Lower leg skin (tissue), 4 donors: ENCODE measurements at regions not wholly inside any gene's neighbourhood (a gene's known extent, or its start where the extent isn't known, plus 50 kb on each side); places are given as distances from the start of the nearest gene placed in this dataset.

Source experiments
- DNase-seq, 2 donors: peaks; one replicate each; pipeline ENCODE4 v3.0.0-alpha.2; 2019; ENCODE audit warnings: low spot score in 2 of 2
- H3K4me3 ChIP-seq: fragments of 200-600 bp; sonication (generic); 2 replicates; pipeline ENCODE4 v1.5.1; 2017; ENCODE audit warnings: mild to moderate bottlenecking, low read depth; ENCODE audit not compliant: poor library complexity, severe bottlenecking
- POLR2A ChIP-seq, 2 donors: fragments of 450-650 bp; IDR thresholded peaks; one replicate each; pipeline ENCODE4 v1.6.1; 2016 to 2017; ENCODE audit warnings: antibody characterized with exemption in 2 of 2, mild to moderate bottlenecking in 1 of 2, moderate library complexity in 1 of 2
- WGBS, 2 donors: methylation state at CpG; one replicate each; pipeline ENCODE4 v1.1.5; 2018; 5-methylcytosine and 5-hydroxymethylcytosine counted together
- intact Hi-C: fragments of 100-400 bp; cut with DNase I; formaldehyde crosslinking; loops from one replicate; pipeline ENCODE4 v1.15.0; 2023; ENCODE audit warnings: low total_unique reads
- TF ChIP-seq, protein P1 (sequence below), 3 donors: fragments of 450-650 bp; IDR thresholded peaks; one replicate each; pipeline ENCODE4 v1.5.1; 2016; ENCODE audit warnings: antibody characterized with exemption in 3 of 3, mild to moderate bottlenecking in 3 of 3, moderate library complexity in 2 of 3

DNA sequence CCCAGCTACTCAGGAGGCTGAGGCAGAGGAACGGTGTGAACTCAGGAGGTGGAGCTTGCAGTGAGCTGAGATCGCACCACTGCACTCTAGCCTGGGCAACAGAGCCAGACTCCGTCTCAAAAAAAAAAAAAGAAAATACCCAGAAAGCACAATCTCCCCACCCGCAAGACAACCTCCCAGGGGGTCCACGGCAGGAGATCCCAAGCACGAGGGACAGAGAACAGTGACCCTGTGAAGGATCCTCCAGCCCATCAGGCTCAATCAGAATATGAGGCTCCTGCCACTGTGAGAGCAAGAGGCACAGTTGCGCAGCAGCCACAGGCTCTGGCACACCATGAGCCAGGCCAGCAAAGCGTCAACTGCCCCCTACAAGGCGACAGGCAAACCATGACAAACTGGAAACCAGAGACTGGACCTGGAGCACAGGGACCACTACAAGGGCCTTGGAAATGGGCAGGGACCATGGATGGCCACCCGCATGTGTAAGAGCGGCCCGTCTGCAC is 164.8 kb upstream of the GRK3 start:
- 95 to 96% methylated on average over 12 of the region's 12 CpGs for WGBS, 2 donors
- intact Hi-C loops, result no loop called here
- no peak for DNase-seq
- TF ChIP-seq POLR2A (IDR thresholded peaks at IDR 0.05), result no peak
- TF ChIP-seq, protein P1, sequence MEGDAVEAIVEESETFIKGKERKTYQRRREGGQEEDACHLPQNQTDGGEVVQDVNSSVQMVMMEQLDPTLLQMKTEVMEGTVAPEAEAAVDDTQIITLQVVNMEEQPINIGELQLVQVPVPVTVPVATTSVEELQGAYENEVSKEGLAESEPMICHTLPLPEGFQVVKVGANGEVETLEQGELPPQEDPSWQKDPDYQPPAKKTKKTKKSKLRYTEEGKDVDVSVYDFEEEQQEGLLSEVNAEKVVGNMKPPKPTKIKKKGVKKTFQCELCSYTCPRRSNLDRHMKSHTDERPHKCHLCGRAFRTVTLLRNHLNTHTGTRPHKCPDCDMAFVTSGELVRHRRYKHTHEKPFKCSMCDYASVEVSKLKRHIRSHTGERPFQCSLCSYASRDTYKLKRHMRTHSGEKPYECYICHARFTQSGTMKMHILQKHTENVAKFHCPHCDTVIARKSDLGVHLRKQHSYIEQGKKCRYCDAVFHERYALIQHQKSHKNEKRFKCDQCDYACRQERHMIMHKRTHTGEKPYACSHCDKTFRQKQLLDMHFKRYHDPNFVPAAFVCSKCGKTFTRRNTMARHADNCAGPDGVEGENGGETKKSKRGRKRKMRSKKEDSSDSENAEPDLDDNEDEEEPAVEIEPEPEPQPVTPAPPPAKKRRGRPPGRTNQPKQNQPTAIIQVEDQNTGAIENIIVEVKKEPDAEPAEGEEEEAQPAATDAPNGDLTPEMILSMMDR (IDR thresholded peaks at IDR 0.05), result no peak
- H3K4me3 ChIP-seq, result no peak overlapping the region

DNA sequence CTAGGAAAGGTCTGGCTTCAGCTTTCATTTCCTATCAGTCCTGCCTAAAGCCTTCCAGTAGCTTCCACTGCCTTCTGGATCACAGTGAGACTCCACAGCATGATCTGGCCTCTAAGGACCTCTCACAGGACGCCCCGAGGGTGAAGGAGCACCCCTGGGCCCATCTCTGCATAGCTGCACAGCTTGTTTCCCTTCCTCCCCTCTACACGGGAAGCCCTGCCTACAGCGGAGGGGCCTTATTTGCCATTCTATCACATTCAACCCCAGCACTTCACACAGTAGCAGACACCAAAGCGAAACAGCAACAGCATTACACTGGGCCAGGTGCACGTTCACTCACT is 162.3 kb upstream of the GRK3 start:
- DNase-seq, result no peak
- TF ChIP-seq POLR2A (IDR thresholded peaks at IDR 0.05), result no peak
- TF ChIP-seq, protein P1 (IDR thresholded peaks at IDR 0.05), result no peak
- 81 to 97% methylated on average over 6 of the region's 6 CpGs for WGBS, 2 donors
- intact Hi-C loops, result no loop called here
- H3K4me3 ChIP-seq, result no peak overlapping the region

DNA sequence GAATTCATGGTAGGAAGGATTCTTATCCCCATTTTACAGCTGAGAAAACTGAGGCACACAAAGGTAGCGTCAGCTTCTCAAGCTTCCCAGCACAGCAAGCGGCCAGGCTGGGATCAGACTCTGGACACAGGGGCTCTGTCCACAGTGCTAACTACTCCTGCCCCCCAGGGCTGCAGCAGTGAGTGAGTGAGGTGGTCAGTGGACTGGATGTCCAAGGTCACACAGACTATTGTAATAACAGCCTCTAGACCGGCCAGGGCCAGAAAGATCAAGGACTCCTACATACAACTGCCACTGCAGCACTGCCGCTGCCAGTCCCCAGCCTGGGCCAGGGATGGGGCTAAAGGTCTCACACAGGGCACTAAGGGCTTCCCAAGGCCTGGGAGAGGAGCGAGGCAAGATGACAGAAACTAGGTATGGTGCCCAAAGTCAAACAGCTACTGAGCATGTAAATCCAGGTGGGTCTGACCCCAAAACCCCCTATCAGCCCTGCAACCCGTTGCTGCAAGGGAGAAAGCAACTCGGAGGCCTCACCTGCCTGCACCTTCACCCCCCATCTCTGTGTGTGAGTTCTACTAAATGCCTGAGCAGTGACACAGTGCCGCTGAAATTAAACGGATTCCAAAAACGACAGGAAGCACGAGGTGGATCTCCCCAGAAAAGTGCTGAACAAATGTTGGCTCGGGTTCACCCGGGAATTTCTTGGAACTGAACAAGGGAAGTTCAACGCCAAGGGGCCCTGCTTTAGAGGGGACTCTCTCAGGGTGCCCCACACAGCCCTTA is 161.8 kb upstream of the GRK3 start:
- H3K4me3 ChIP-seq, result no peak overlapping the region
- DNase-seq, result no peak
- TF ChIP-seq, protein P1 (IDR thresholded peaks at IDR 0.05), result peak in 1 of 3 donors; percentile 29
- no peak for TF ChIP-seq POLR2A (IDR thresholded peaks at IDR 0.05)
- intact Hi-C loops, result no loop called here
- WGBS, 2 donors, result 45 to 55% methylated on average over 14 of the region's 14 CpGs

DNA sequence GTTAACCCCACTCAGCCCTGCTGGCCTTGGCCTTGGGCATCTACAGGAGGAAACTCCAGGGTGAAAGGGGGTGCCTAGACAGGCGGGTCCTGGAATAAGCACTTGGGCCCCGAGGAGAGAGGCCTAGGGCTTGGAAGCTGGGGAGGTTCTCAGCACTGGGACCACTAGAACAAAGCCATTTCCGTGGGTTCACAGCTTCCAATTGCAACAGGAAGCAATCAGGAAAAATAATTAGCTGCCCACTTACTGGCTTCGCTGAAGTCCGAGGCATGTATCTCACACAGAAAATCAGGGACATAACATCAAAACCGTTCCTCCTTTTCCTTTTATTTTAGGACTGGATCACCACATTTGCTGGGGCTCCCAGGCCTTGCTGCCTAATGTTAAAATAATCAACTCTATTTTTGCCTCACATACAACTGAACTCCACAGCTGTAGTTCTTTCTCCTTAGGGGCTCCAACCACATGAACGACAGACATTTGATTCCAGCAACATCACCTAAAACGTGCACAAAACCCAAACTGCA is 161.1 kb upstream of the GRK3 start:
- intact Hi-C loops, result no loop called here
- no peak for TF ChIP-seq POLR2A (IDR thresholded peaks at IDR 0.05)
- TF ChIP-seq, protein P1 (IDR thresholded peaks at IDR 0.05), result no peak
- no peak overlapping the region for H3K4me3 ChIP-seq
- WGBS, 2 donors, result 30 to 39% methylated on average over 8 of the region's 8 CpGs
- DNase-seq, result no peak

DNA sequence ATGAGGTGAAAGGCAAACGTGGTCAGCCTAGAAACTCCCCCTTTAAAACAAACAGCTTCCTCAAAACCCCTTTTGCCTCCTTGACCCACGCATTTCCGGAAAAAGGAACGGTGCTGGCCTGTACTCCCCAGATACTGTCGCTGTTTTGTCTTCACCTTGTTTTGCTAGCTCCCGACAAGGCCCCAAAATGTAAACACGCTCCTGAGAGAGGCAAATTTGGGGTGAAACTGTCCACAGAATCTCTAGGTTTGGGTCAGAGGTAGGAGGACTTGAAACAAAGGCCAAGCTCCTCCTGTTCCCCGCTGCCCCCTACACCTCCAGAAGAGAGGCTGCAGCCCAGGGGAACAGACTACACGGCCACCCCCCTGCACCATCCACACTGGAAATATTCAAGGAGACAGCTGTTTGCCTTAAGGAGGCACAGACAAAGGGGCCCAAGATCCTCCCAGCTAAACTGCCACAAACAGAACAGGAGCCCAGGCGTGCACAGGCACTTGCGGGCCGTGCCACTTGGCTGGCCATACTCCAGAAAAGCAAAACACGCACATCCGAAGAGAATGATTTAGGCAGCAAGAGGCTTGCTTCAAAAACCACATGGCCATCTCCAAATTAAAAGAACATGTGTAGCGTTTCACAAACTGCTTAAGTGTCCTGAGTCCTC is 160.5 kb upstream of the GRK3 start:
- no peak for DNase-seq
- intact Hi-C loops, result no loop called here
- H3K4me3 ChIP-seq, result peak overlapping the region; percentile 30
- 14 to 21% methylated on average over 15 of the region's 15 CpGs for whole genome bisulfite sequencing, 2 donors
- no peak for TF ChIP-seq POLR2A (IDR thresholded peaks at IDR 0.05)
- TF ChIP-seq, protein P1 (IDR thresholded peaks at IDR 0.05), result no peak
